Suppressor macrophage treated with lipopolysaccharide for 4 hours (primary cell): ENCODE measurements at regions not wholly inside any gene's neighbourhood (a gene's known extent, or its start where the extent isn't known, plus 50 kb on each side); places are given as distances from the start of the nearest gene placed in this dataset.
A peak's percentile ranks its signal among the peaks of the same experiment; 100 is the strongest.

Experiments used
- DNase-seq: peaks from one replicate; pipeline ENCODE4 v3.0.0-alpha.2; 2020

- peak; percentile 82 for DNase-seq
These were observed 185.8 kb downstream of the MRPL39 start for GRCh38 chr21:25421321-25422028.

DNA sequence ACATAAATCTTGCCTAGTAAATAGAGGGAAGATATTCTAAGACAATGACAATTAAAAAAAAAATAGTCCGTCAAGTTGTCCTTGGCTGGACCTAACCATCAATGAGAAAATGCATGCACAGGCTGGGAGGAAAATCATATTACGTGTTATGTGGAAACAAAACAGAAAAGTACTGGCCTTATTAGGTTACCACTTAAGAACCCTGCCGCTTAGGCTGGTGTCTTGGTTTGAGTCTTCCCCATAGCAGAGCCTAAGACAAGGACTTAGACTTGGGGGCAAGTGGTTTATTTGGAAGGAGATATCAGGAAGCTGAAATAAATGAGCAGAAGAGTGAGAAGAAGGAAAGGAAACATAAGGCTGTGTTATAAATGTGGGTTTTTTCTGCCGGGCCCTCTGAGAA, 186.4 kb downstream of the MRPL39 start:
- DNase-seq = no peak

GRCh38 chr21:25416669-25417068, 190.6 kb downstream of the MRPL39 start:
- no peak for DNase-seq

- DNase-seq = peak; percentile 35
These were observed 195.2 kb downstream of the MRPL39 start for GRCh38 chr21:25412100-25412499.

- DNase-seq = no peak
These were observed 197.3 kb downstream of the MRPL39 start for GRCh38 chr21:25409978-25410377.

DNA sequence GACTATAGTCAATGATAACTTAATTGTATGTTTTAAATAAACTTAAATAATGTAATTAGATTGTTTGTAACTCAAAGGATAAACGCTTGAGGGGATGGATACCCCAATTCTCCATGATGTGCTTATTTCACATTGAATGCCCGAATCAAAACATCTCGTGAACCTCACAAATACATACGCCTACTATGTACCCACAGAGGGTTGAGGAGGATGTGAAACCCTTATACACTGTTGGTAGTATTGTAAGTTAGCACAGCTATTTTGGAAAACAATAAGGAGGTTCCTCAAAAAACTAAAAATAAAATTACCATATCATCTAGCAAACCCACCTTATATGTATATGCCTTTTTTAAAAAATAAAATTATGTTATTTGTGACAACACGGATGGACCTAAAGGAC, 198.6 kb downstream of the MRPL39 start:
- no peak for DNase-seq

DNA sequence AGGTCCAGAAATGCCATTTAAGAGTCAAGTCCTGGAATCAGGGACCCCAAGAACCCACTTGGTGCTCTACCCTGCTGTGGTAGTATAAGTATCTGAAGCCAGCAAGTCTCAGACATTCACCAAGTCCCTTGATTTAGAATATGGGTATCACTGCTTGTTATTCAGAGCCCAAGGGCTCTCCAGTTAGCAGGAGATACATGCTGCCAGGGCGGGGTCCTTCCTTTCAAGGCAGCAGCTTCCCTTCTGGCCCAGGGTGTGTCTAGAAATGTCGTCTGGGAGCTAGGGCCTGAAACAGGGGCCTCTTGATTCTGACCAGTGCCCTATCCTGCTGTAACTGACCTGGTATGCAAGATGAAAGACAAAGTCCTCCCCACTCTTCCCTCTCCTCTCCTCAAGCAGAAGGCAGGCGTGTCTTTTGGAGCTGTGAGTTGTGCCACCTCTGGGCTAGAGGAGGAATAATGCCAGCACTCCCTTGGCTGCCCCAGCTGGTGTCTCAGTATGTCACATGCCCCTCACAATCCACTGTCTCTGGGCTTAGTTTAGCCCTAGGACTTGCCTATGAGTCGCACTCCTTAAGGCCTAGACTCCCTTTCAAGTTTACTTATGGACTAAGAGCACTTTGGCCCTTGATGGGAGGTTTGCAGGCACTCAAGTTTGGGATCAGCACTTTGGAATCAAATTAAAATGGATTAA, 200.2 kb downstream of the MRPL39 start:
- DNase-seq = no peak

DNA sequence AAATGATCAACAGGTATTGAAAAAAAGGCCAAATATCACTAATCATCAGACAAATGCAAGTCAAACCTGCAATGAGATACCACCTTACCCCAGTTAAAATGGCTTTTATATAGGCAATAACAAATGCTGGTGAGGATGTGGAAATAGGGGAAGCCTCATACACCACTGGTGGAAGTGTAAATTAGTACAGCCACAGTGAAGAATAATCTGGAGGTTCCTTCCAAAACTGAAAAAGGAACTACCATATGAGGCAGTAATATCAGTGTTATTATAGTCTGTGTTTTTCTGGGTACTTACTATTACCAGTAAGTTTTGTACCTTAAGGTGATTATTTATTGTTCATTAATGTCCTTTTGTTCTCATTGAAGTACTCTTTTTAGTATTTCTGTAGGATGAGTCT, 201.3 kb downstream of the MRPL39 start:
- DNase-seq = peak; percentile 38

DNA sequence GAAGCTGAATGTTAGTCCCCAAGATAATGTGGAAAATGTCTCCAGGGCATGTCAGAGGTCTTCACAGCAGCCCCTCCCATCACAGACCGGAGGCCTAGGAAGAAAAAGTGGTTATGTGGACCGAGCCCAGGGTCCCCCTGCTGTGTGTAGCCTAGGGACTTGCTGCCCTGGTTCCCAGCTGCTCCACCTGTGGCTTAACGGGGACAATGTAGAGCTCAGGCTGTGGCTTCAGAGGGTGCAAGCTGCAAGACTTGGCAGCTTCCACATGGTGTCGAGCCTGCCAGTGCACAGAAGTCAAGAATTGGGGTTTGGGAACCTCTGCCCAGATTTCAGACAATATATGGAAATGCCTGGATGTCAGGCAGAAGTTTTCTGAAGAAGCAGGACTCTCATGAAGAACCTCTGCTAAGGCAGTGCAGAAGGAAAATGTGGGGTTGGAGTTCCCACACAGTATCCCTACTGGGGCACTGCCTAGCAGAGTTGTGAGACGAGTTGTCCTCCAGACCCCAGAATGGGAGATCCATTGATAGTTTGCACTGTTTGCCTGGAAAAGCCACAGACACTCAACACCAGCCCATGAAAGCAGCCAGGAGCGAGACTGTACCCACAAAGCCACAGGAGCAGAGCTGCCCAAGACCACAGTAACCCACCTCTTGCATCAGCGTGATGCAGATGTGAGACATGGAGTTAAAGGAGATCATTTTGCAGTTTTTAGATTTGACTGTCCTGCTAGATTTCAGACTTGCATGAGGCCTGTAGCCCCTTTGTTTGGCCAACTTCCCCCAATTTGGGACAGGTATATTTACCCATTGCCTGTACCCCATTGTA, 204.9 kb downstream of the MRPL39 start:
- no peak for DNase-seq

DNA sequence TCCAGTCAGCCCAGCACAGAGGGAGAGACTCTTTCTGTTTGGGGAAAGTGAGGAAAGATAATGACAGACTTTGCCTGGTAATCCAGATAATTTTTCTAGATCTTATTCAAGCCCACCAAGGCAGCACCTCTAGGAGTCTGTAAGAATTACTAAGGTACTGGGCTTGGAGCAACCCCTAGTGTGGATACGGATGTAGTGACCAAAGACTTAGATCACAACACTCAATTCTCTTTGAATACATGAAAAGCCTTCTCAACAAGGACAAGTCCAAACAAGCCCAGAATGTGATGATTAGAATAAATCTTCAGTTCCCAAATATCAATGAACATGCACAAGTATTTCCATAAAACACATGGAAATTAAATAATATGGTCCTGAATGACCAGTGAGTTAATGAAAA, 206.9 kb downstream of the MRPL39 start:
- no peak for DNase-seq

DNA sequence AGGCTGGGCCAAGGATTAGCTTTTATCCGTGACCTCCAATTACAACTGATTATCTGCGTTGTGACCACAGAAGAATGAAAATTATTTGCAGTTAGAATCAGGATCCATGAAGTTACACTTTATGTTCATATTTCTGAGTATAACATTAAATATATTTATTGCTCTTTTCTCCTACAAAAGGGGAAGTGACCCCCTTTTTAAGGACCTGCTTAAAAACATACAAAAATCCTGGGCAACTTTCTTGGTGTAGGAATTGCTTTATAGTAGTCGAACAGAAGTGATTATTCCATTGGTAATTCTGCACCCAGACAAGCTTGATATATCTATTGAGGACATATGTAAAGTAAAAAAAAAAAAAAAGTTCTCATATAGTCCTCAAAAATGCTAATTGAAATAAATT, 208.7 kb downstream of the MRPL39 start:
- DNase-seq = no peak

GRCh38 chr21:25396135-25396711, 211.1 kb downstream of the MRPL39 start:
- peak; percentile 35 for DNase-seq

DNA sequence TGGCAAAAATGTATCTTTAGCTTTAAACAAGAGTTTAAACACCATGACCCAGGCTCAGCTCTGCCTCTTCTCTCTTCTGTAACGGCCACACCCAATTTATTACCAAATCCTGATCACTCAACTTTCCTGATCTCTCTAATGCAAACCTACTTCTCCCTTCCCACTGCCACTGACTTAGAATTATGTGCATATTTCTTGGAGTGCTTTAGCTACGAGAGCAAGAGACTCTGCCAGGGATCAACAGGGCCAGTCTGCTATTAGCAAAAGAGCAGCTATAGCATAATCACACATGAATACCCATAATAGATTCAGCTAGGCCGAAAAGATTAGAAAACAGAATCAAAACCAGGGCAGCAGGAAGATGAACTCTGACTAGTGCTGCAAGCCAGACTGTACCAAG, 215.5 kb downstream of the MRPL39 start:
- DNase-seq = no peak

- peak; percentile 41 for DNase-seq
These were observed 216.6 kb downstream of the MRPL39 start for GRCh38 chr21:25390701-25391100.

DNA sequence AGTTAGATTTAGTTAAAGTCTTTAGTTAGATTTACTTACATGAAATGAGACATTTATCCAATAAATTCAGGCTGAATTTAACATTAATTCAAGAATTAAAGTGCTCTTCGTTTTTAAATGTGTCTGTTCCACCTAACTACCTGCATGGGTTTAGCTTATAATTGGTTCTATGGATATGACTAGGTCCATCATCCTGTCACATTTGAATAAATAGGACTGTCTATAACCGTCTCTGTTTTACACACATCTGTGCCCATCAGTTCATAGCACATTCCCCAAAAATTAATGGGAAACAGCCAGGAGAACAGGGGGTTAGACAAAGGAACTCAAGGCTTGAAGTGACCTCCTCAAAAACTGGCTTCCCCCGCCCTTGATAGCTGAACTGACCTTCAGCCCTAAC, 219.6 kb downstream of the MRPL39 start:
- DNase-seq = no peak

GRCh38 chr21:25385911-25386474, 221.3 kb downstream of the MRPL39 start:
- DNase-seq = peak; percentile 60

DNA sequence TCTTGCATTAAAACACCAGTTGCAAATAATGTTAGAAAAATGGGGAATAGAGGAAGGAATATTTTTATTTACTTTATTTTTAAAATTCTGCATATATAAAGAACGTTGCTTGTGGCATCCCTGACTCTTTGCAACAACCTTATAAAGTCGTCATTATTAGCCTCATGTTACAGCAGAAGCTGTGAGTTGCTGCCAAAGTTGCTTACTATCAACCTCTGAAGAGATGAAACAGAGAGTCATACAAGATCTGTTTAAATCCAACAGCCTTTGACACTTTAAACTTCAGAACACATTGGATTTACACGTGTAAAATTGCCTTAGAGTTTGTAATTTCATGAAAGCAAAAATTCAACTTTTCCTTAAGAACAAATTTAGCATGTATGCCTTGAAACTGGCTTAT, 221.9 kb downstream of the MRPL39 start:
- no peak for DNase-seq

DNA sequence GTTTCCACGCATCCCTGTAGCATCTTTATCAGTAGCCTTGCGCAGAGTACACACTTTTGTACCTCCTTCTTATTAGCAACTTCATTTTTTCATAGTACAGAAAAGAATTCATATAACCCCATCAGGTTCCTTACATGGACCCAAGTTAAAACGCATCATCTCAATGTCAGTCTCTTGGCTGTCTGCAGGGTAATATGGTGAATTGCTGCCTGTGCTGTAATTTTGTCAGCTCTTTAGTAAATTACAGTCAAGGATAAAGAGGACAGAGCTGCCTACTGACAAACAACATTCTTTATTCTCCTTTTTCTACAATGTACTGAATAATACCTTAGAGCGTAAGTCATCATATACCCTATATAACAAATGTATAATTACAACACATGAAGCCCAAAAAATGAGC, 222.5 kb downstream of the MRPL39 start:
- DNase-seq = no peak

DNA sequence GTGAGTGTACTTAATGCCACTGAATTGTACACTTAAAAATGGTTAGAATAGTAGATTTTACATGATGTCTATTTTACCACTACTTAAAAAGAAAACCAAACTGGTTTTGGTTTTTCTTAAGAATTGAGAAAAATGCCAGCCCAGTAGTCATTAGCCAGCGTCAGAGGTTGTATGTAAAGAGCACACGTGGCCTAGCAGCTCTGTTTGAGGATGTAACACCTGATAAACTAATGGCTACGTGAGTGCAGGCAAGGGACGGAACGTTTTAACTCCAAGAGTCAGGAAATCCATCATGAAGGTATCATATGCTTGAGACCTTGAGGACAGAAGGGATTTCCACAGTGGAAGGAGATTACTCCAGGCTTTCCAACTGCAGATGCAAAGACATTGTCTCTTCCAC, 223.7 kb downstream of the MRPL39 start:
- DNase-seq = no peak

DNA sequence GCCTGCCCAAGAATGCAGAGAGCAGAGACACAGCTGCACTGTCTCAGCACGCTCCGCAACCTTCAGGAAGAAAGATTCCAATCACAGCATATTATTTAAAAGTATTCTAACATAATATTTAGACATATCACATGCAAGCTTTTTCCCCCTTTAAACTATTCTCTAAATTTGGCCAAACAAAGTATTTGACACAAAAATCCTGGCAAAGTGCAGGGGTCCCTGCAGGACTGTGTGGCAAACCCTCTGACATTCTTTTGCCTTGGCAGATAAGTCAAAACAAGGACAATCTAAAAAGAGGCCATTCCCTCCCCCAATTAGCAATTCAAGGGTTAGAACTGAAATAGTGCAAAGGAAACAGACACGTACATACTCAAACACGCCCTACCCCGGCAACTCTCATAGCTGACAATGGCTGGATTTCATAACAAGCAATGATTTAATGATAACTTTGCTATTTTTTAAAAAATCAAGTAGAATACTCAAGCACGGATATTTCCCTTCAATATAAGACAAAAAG, 225.3 kb downstream of the MRPL39 start:
- DNase-seq = no peak

- no peak for DNase-seq
These were observed 231.6 kb downstream of the MRPL39 start for GRCh38 chr21:25375675-25376074.

DNA sequence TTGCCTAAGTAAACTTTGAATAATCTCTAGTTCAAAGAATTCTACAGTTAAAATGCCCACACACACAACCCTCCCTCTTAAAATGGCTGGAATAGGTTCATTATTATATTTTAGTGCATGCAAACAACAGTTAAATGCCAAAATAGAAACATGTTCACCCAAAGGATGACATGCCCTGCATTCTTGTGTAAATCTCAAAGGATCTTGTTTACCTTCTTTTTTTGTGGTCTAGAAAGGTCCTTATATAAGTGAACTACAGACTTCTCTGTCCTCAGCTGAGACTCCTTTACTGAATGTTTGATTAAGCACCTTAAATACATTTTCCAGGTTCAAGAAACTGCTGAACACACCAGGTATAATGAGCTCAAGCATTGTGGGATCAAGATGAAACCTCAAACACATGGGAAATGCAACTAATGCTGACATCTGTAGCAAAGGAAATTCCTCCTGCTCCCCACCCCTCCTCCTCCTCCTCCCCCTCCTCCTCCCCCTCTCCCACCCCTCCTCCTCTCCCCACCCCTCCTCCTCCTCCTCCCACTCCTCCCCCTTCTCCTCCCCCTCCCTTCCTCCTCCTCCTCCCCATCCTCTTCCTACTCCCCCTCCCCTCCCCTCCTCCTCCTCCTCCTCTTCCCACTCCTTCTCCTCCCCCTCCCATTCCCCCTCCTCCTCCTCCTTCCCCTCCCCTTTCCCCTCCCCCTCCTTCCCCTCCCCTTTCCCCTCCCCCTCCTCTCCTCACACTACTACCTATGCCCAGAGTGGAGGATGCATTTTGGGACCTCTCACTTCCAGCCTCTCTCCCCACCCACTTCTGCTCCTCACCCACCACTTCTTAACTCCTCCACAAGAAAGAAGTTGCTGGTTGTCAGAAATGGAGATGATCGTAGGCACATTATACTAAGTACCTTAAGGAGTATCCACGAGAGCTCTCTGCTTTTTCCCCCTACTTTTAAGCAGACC, 233.9 kb downstream of the MRPL39 start:
- no peak for DNase-seq
